ENCODE measurements at regions not wholly inside any gene's neighbourhood (a gene's known extent, or its start where the extent isn't known, plus 50 kb on each side); places are given as distances from the start of the nearest gene placed in this dataset.
"Not testable (repeated sequence)": the region's sequence is repeated elsewhere in the genome, so short reads cannot be mapped to it uniquely, and the experiment has no call there.

- FAIRE-seq; DNase-seq (ENCODE audit: extremely low spot score, insufficient read length, low read depth): not testable (repeated sequence)
These were observed 153.1 kb upstream of the PCDH9 start for GRCh38 chr13:67383109-67383757.

- DNase-seq (ENCODE audit: extremely low spot score, insufficient read length, low read depth) (no peak), FAIRE-seq (no peak)
These were observed 147.8 kb upstream of the PCDH9 start for GRCh38 chr13:67377919-67378318.

- DNase-seq (ENCODE audit: extremely low spot score, insufficient read length, low read depth): no peak
- FAIRE-seq: no peak
These were observed 144.3 kb upstream of the PCDH9 start for GRCh38 chr13:67374391-67374790.

- DNase-seq (ENCODE audit: extremely low spot score, insufficient read length, low read depth) (no peak), FAIRE-seq (no peak)
These were observed 142.8 kb upstream of the PCDH9 start for GRCh38 chr13:67372868-67373464.

GRCh38 chr13:67369895-67370660 lies 139.9 kb upstream of the PCDH9 start:
- FAIRE-seq: no peak
- no peak for DNase-seq (ENCODE audit: extremely low spot score, insufficient read length, low read depth)

- FAIRE-seq (no peak), DNase-seq (ENCODE audit: extremely low spot score, insufficient read length, low read depth) (no peak)
These were observed 137.3 kb upstream of the PCDH9 start for GRCh38 chr13:67367399-67367798.

GRCh38 chr13:67366533-67366932 lies 136.4 kb upstream of the PCDH9 start:
- DNase-seq (ENCODE audit: extremely low spot score, insufficient read length, low read depth) (no peak), FAIRE-seq (no peak)

GRCh38 chr13:67355812-67356476 lies 125.8 kb upstream of the PCDH9 start:
- DNase-seq (ENCODE audit: extremely low spot score, insufficient read length, low read depth) (no peak), FAIRE-seq (no peak)

GRCh38 chr13:67353941-67354340 lies 123.8 kb upstream of the PCDH9 start:
- FAIRE-seq (no peak), DNase-seq (ENCODE audit: extremely low spot score, insufficient read length, low read depth) (no peak)

- FAIRE-seq (no peak), DNase-seq (ENCODE audit: extremely low spot score, insufficient read length, low read depth) (no peak)
These were observed 122.9 kb upstream of the PCDH9 start for GRCh38 chr13:67353031-67353430.

- DNase-seq (ENCODE audit: extremely low spot score, insufficient read length, low read depth): no peak
- FAIRE-seq: no peak
These were observed 121.8 kb upstream of the PCDH9 start for GRCh38 chr13:67351909-67352308.

GRCh38 chr13:67351114-67351513 lies 121.0 kb upstream of the PCDH9 start:
- DNase-seq (ENCODE audit: extremely low spot score, insufficient read length, low read depth) (no peak), FAIRE-seq (no peak)

- no peak for FAIRE-seq
- no peak for DNase-seq (ENCODE audit: extremely low spot score, insufficient read length, low read depth)
These were observed 113.6 kb upstream of the PCDH9 start for GRCh38 chr13:67343777-67344176.

- DNase-seq (ENCODE audit: extremely low spot score, insufficient read length, low read depth) (no peak), FAIRE-seq (no peak)
These were observed 111.3 kb upstream of the PCDH9 start for GRCh38 chr13:67341406-67341805.

- DNase-seq (ENCODE audit: extremely low spot score, insufficient read length, low read depth) (no peak), FAIRE-seq (no peak)
These were observed 100.0 kb upstream of the PCDH9 start for GRCh38 chr13:67330149-67330548.

- FAIRE-seq (no peak), DNase-seq (ENCODE audit: extremely low spot score, insufficient read length, low read depth) (no peak)
These were observed 98.8 kb upstream of the PCDH9 start for GRCh38 chr13:67328895-67329294.

- no peak for DNase-seq (ENCODE audit: extremely low spot score, insufficient read length, low read depth)
- FAIRE-seq: no peak
These were observed 88.7 kb upstream of the PCDH9 start for GRCh38 chr13:67318860-67319259.

- no peak for FAIRE-seq
- DNase-seq (ENCODE audit: extremely low spot score, insufficient read length, low read depth): no peak
These were observed 88.3 kb upstream of the PCDH9 start for GRCh38 chr13:67318398-67318797.

- FAIRE-seq: no peak
These were observed 84.3 kb upstream of the PCDH9 start for GRCh38 chr13:67314405-67314804.

GRCh38 chr13:67308004-67308772 lies 78.1 kb upstream of the PCDH9 start:
- FAIRE-seq: no peak

More at GRCh38 chr13:67314405-67314804, 84.3 kb upstream of the PCDH9 start:
- no peak for DNase-seq (ENCODE audit: extremely low spot score, insufficient read length, low read depth)

More at GRCh38 chr13:67308004-67308772, 78.1 kb upstream of the PCDH9 start:
- DNase-seq (ENCODE audit: extremely low spot score, insufficient read length, low read depth): no peak
